Glomerular visceral epithelial cell (primary cell): ENCODE measurements at regions not wholly inside any gene's neighbourhood (a gene's known extent, or its start where the extent isn't known, plus 50 kb on each side); places are given as distances from the start of the nearest gene placed in this dataset.
"Not testable (repeated sequence)": the region's sequence is repeated elsewhere in the genome, so short reads cannot be mapped to it uniquely, and the experiment has no call there.

ENCODE experiments used
- DNase-seq: peaks from one replicate; pipeline ENCODE4 v3.0.0-alpha.2; 2016; ENCODE audit errors: extremely low spot score

- no peak for DNase-seq
Measured at GRCh38 chrY:7877458-7877857, 965.9 kb upstream of the AMELY start.

GRCh38 chrY:7874080-7874479 lies 962.5 kb upstream of the AMELY start:
- peak; percentile 43 for DNase-seq

- DNase-seq = no peak
Measured at GRCh38 chrY:7871304-7871932, 959.9 kb upstream of the AMELY start.

GRCh38 chrY:7866976-7867375 lies 955.4 kb upstream of the AMELY start:
- DNase-seq = no peak

GRCh38 chrY:7860781-7861614 lies 949.4 kb upstream of the AMELY start:
- DNase-seq = no peak

GRCh38 chrY:7850191-7850590 lies 938.6 kb upstream of the AMELY start:
- no peak for DNase-seq

GRCh38 chrY:7845776-7846175 lies 934.2 kb upstream of the AMELY start:
- DNase-seq = no peak

GRCh38 chrY:7837046-7837445 lies 925.5 kb upstream of the AMELY start:
- no peak for DNase-seq

GRCh38 chrY:7836366-7836765 lies 924.8 kb upstream of the AMELY start:
- DNase-seq = no peak

GRCh38 chrY:7835416-7835815 lies 923.9 kb upstream of the AMELY start:
- DNase-seq = peak; percentile 16

- no peak for DNase-seq
Measured at GRCh38 chrY:7834284-7834683, 922.7 kb upstream of the AMELY start.

- DNase-seq = not testable (repeated sequence)
Measured at GRCh38 chrY:7830881-7831280, 919.3 kb upstream of the AMELY start.

- no peak for DNase-seq
Measured at GRCh38 chrY:7826533-7826932, 915.0 kb upstream of the AMELY start.

GRCh38 chrY:7825874-7826273 lies 914.3 kb upstream of the AMELY start:
- no peak for DNase-seq

- peak; percentile 25 for DNase-seq
Measured at GRCh38 chrY:7821295-7822035, 909.9 kb upstream of the AMELY start.

- DNase-seq = peak; percentile 50
Measured at GRCh38 chrY:7818924-7819323, 907.4 kb upstream of the AMELY start.

GRCh38 chrY:7816567-7816966 lies 905.0 kb upstream of the AMELY start:
- DNase-seq = no peak

GRCh38 chrY:7815921-7816320 lies 904.4 kb upstream of the AMELY start:
- no peak for DNase-seq

GRCh38 chrY:7815285-7815684 lies 903.7 kb upstream of the AMELY start:
- DNase-seq = no peak

- no peak for DNase-seq
Measured at GRCh38 chrY:7814361-7814760, 902.8 kb upstream of the AMELY start.

GRCh38 chrY:7810359-7810758 lies 898.8 kb upstream of the AMELY start:
- no peak for DNase-seq

GRCh38 chrY:7807516-7807870 lies 895.9 kb upstream of the AMELY start:
- no peak for DNase-seq
